Neural progenitor cell (in vitro differentiated cells): ENCODE measurements at regions not wholly inside any gene's neighbourhood (a gene's known extent, or its start where the extent isn't known, plus 50 kb on each side); places are given as distances from the start of the nearest gene placed in this dataset.

Experiments used
- CTCF ChIP-seq: fragments of 200-600 bp; sonication (generic); IDR thresholded peaks from 2 replicates; pipeline ENCODE4 v1.5.1; 2017; ENCODE audit warnings: antibody characterized with exemption, mild to moderate bottlenecking
- EZH2 ChIP-seq: fragments of 200-600 bp; sonication (generic); IDR thresholded peaks from 2 replicates; pipeline ENCODE4 v1.6.1; 2017; ENCODE audit warnings: antibody characterized with exemption, mild to moderate bottlenecking, moderate library complexity
- EZH2phosphoT487 ChIP-seq: fragments of 200-600 bp; sonication (generic); IDR thresholded peaks from 2 replicates; pipeline ENCODE4 v1.6.1; 2017; ENCODE audit warnings: antibody characterized with exemption

DNA sequence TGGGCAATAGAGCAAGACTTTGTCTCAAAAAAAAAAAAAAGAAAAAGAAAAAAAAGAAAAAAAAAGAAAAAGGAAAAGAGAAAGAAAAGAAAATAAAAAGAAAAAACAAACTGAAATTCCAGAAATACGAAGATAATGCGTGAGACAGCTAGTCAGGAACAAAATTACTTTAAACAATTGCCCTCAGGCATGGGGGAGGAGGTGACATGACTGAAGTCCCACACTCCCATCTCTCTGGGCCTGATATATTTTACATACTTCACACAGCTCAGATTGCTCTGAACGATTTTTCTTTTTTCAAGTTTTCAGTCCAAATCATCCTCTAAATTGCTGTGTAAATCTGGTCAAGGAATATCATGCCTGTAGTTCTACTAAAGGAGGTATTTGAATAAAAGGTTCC, 409.5 kb upstream of the DEPDC1 start:
- TF ChIP-seq EZH2 = no peak
- no peak for TF ChIP-seq CTCF
- no peak for TF ChIP-seq EZH2phosphoT487
